MM.1S (cell line): ENCODE measurements at regions not wholly inside any gene's neighbourhood (a gene's known extent, or its start where the extent isn't known, plus 50 kb on each side); places are given as distances from the start of the nearest gene placed in this dataset.

ENCODE experiments used
- DNase-seq: peaks from one replicate; pipeline ENCODE4 v3.0.0-alpha.2; 2015
- H2AFZ ChIP-seq: fragments of 300-600 bp; sonication (generic); 2 replicates; pipeline ENCODE4 v1.6.0; 2016; ENCODE audit warnings: antibody characterized with exemption, low read length
- H3F3A ChIP-seq: fragments of 300-600 bp; sonication (generic); 2 replicates; pipeline ENCODE4 v1.6.1; 2016; ENCODE audit warnings: mild to moderate bottlenecking, antibody characterized with exemption, low read length, moderate library complexity, mixed read lengths; ENCODE audit not compliant: insufficient read depth
- H3K27ac ChIP-seq: fragments of 300-600 bp; sonication (generic); 2 replicates; pipeline ENCODE4 v1.5.1; 2016; ENCODE audit warnings: mild to moderate bottlenecking, low read length
- H3K27me3 ChIP-seq: fragments of 300-600 bp; sonication (generic); replicated peaks from 2 replicates; pipeline ENCODE4 v1.6.0; 2016; ENCODE audit warnings: low read length; ENCODE audit not compliant: insufficient read depth
- H3K36me3 ChIP-seq: fragments of 300-600 bp; sonication (generic); replicated peaks from 2 replicates; pipeline ENCODE4 v1.6.1; 2016; ENCODE audit warnings: mild to moderate bottlenecking, low read length, mixed read lengths; ENCODE audit not compliant: insufficient read depth
- H3K4me1 ChIP-seq: fragments of 300-600 bp; sonication (generic); 2 replicates; pipeline ENCODE4 v1.6.1; 2016; ENCODE audit warnings: low read length, mixed read lengths
- H3K4me2 ChIP-seq: fragments of 300-600 bp; sonication (generic); 2 replicates; pipeline ENCODE4 v1.6.0; 2016; ENCODE audit warnings: low read depth, low read length
- H3K4me3 ChIP-seq: fragments of 300-600 bp; sonication (generic); 2 replicates; pipeline ENCODE4 v1.5.1; 2016; ENCODE audit warnings: low read length, mixed read lengths
- H3K79me2 ChIP-seq: fragments of 300-600 bp; sonication (generic); 2 replicates; pipeline ENCODE4 v1.6.1; 2016; ENCODE audit warnings: mixed run types, low read length, mixed read lengths
- H3K9ac ChIP-seq: fragments of 300-600 bp; sonication (generic); 2 replicates; pipeline ENCODE4 v1.6.1; 2016; ENCODE audit warnings: low read length, mixed read lengths
- H3K9me2 ChIP-seq: fragments of 300-600 bp; sonication (generic); replicated peaks from 2 replicates; pipeline ENCODE4 v1.6.1; 2016; ENCODE audit warnings: mild to moderate bottlenecking, low read length, mixed read lengths; ENCODE audit not compliant: insufficient read depth
- H3K9me3 ChIP-seq: fragments of 300-600 bp; sonication (generic); replicated peaks from 2 replicates; pipeline ENCODE4 v1.6.1; 2016; ENCODE audit warnings: mild to moderate bottlenecking, low read length, mixed read lengths; ENCODE audit not compliant: insufficient read depth
- H4K20me1 ChIP-seq: fragments of 300-600 bp; sonication (generic); 2 replicates; pipeline ENCODE4 v1.6.1; 2016; ENCODE audit warnings: mild to moderate bottlenecking, low read length, moderate library complexity, mixed read lengths; ENCODE audit not compliant: insufficient read depth
- CTCF ChIP-seq: fragments of 300-600 bp; sonication (generic); IDR thresholded peaks from 2 replicates; pipeline ENCODE4 v1.5.1; 2016; ENCODE audit warnings: antibody characterized with exemption, low read length, mixed read lengths
- EZH2 ChIP-seq: fragments of 300-600 bp; sonication (generic); optimal IDR thresholded peaks from 2 replicates; pipeline ENCODE3; 2017; ENCODE audit warnings: low read depth, mild to moderate bottlenecking, antibody characterized with exemption, low read length, mixed read lengths
- EZH2phosphoT487 ChIP-seq: fragments of 300-600 bp; sonication (generic); IDR thresholded peaks from 2 replicates; pipeline ENCODE4 v1.6.1; 2018; ENCODE audit warnings: antibody characterized with exemption, low read length

- no peaks in the 10 kb centered on the region for H3K9me2 ChIP-seq
- no peak overlapping the region for H3K4me2 ChIP-seq
- H3K9me3 ChIP-seq = no peaks in the 10 kb centered on the region
- no peaks in the 10 kb centered on the region for H4K20me1 ChIP-seq
- H3K9ac ChIP-seq = no peak overlapping the region
- no peaks in the 10 kb centered on the region for H3K36me3 ChIP-seq
- no peaks in the 10 kb centered on the region for H3K79me2 ChIP-seq
- no peak overlapping the region for H2AFZ ChIP-seq
- no peak for TF ChIP-seq CTCF
- no peak for TF ChIP-seq EZH2
- no peak for TF ChIP-seq EZH2phosphoT487
- no peaks in the 10 kb centered on the region for H3K4me1 ChIP-seq
- H3K4me3 ChIP-seq = no peak overlapping the region
- H3K27me3 ChIP-seq = no peaks in the 10 kb centered on the region
- no peak for DNase-seq
- H3K27ac ChIP-seq = no peak overlapping the region
- no peaks in the 10 kb centered on the region for H3F3A ChIP-seq
Observed at GRCh38 chr11:29781268-29781667, 235.6 kb downstream of the KCNA4 start.

GRCh38 chr11:29780756-29781155 lies 236.1 kb downstream of the KCNA4 start:
- H3K27ac ChIP-seq = no peak overlapping the region
- no peak for DNase-seq

GRCh38 chr11:29773656-29774264 lies 243.1 kb downstream of the KCNA4 start:
- Histone ChIP-seq H3K9me2 (no peaks in the 10 kb centered on the region), H3K4me2 (no peak overlapping the region)
- no peak for DNase-seq

More at GRCh38 chr11:29780756-29781155, 236.1 kb downstream of the KCNA4 start:
- Histone ChIP-seq H3K27me3 (no peaks in the 10 kb centered on the region), H3F3A (no peaks in the 10 kb centered on the region), H3K9me2 (no peaks in the 10 kb centered on the region), H3K79me2 (no peaks in the 10 kb centered on the region), H4K20me1 (no peaks in the 10 kb centered on the region), H3K4me3 (no peak overlapping the region), H3K4me1 (no peaks in the 10 kb centered on the region), H3K36me3 (no peaks in the 10 kb centered on the region), H3K9me3 (no peaks in the 10 kb centered on the region), H3K4me2 (no peak overlapping the region), H3K9ac (no peak overlapping the region), H2AFZ (no peak overlapping the region)
- TF ChIP-seq EZH2 = no peak
- no peak for TF ChIP-seq EZH2phosphoT487
- TF ChIP-seq CTCF = no peak

More at GRCh38 chr11:29773656-29774264, 243.1 kb downstream of the KCNA4 start:
- H3K27me3 ChIP-seq = no peaks in the 10 kb centered on the region
- H3K4me3 ChIP-seq = no peak overlapping the region
- H3K4me1 ChIP-seq = no peaks in the 10 kb centered on the region
- no peaks in the 10 kb centered on the region for H4K20me1 ChIP-seq
- no peak overlapping the region for H3K27ac ChIP-seq
- no peak overlapping the region for H3K9ac ChIP-seq
- no peak overlapping the region for H2AFZ ChIP-seq
- no peaks in the 10 kb centered on the region for H3K79me2 ChIP-seq
- no peaks in the 10 kb centered on the region for H3F3A ChIP-seq
- no peaks in the 10 kb centered on the region for H3K36me3 ChIP-seq
- H3K9me3 ChIP-seq = no peaks in the 10 kb centered on the region
- no peak for TF ChIP-seq CTCF
- TF ChIP-seq EZH2 = no peak
- TF ChIP-seq EZH2phosphoT487 = no peak
